CD4-positive, alpha-beta T cell (primary cell): ENCODE measurements at regions not wholly inside any gene's neighbourhood (a gene's known extent, or its start where the extent isn't known, plus 50 kb on each side); places are given as distances from the start of the nearest gene placed in this dataset.

ENCODE experiments used
- ATAC-seq: fragments of 200-7000 bp; cut with Tn5 transposase; one replicate; pipeline ENCODE4 v1.10.0; 2022; ENCODE audit warnings: mild to moderate bottlenecking; ENCODE audit not compliant: poor library complexity
- CTCF ChIA-PET: fragments of 350-600 bp; sonication (Branson Sonifier 250); formaldehyde crosslinking; loops from one replicate; lab custom pipeline; 2021; ENCODE audit warnings: antibody characterized with exemption, inconsistent platforms; lab: Charles Lee
- POLR2A ChIA-PET: fragments of 350-600 bp; sonication (Branson Sonifier 250); formaldehyde crosslinking; loops from one replicate; lab custom pipeline; 2021; ENCODE audit warnings: antibody characterized with exemption, inconsistent platforms; lab: Charles Lee
- DNase-seq, 14 experiments: peaks; one replicate each; pipeline ENCODE4 v3.0.0-alpha.2; 2013 to 2020; ENCODE audit warnings: mixed read lengths in 2 of 14
- H3K27ac ChIP-seq, 2 donors: one replicate each; pipeline versions ENCODE4 v1.5.1 to v1.7.0; 2013; ENCODE audit warnings: low read length in 2 of 2, low read depth in 1 of 2, mild to moderate bottlenecking in 1 of 2
- H3K27me3 ChIP-seq, 2 experiments: 1 replicate in 1 of 2; 2 replicates in 1 of 2; pipeline versions ENCODE4 v1.6.1 to v1.7.0; 2013; ENCODE audit warnings: low read length in 2 of 2, control low read depth in 1 of 2, mild to moderate bottlenecking in 1 of 2, moderate library complexity in 1 of 2; ENCODE audit not compliant: insufficient read depth in 2 of 2, control insufficient read depth in 1 of 2
- H3K36me3 ChIP-seq: one replicate; pipeline ENCODE4 v1.6.1; 2013; ENCODE audit warnings: low read length, control low read depth; ENCODE audit not compliant: insufficient read depth
- H3K4me1 ChIP-seq: one replicate; pipeline ENCODE4 v1.6.1; 2013; ENCODE audit warnings: low read length, control low read depth; ENCODE audit not compliant: insufficient read depth
- H3K4me3 ChIP-seq: one replicate; pipeline ENCODE4 v1.5.1; 2013; ENCODE audit warnings: mild to moderate bottlenecking, low read length, moderate library complexity
- H3K9me3 ChIP-seq, 2 experiments: 1 replicate in 1 of 2; 2 replicates in 1 of 2; pipeline versions ENCODE4 v1.6.1 to v1.7.0; 2013; ENCODE audit warnings: low read length in 2 of 2, mild to moderate bottlenecking in 2 of 2, control low read depth in 1 of 2, moderate library complexity in 1 of 2; ENCODE audit not compliant: control insufficient read depth in 1 of 2, insufficient read depth in 1 of 2
- H3K27ac Mint-ChIP-seq: one replicate; pipeline ENCODE4 v1.8.0; 2020; ENCODE audit warnings: mixed read lengths
- H3K27me3 Mint-ChIP-seq: one replicate; pipeline ENCODE4 v1.8.0; 2021; ENCODE audit warnings: mixed read lengths
- H3K36me3 Mint-ChIP-seq: one replicate; pipeline ENCODE4 v1.8.0; 2021; ENCODE audit warnings: low read depth, mixed read lengths
- H3K4me1 Mint-ChIP-seq: one replicate; pipeline ENCODE4 v1.8.0; 2021; ENCODE audit warnings: low read depth, mixed read lengths
- H3K4me3 Mint-ChIP-seq: one replicate; pipeline ENCODE4 v1.8.0; 2020; ENCODE audit warnings: mild to moderate bottlenecking, mixed read lengths
- H3K9me3 Mint-ChIP-seq: one replicate; pipeline ENCODE4 v1.8.0; 2020; ENCODE audit warnings: mixed read lengths
- CTCF ChIP-seq: fragments of 200-600 bp; IDR thresholded peaks from one replicate; pipeline ENCODE4 v1.8.0; 2022; ENCODE audit warnings: antibody characterized with exemption, mild to moderate bottlenecking
- intact Hi-C, 2 experiments: fragments of 100-400 bp; cut with DNase I in 1 of 2; cut with micrococcal nuclease in 1 of 2; formaldehyde crosslinking; loops; one replicate each; pipeline versions ENCODE4 v1.15.1 to v1.9.0; 2023 to 2025; cut with DNase I, micrococcal nuclease

GRCh38 chr4:137293281-137293680, 239.0 kb downstream of the PCDH18 start:
- no peak overlapping the region for H3K4me3 Mint-ChIP-seq
- POLR2A ChIA-PET, result no interaction called here
- CTCF ChIA-PET, result no interaction called here
- Histone ChIP-seq H3K4me1 (no peaks in the 10 kb centered on the region), H3K4me3 (no peak overlapping the region), H3K27ac (no peak overlapping the region), H3K9me3 (no peaks in the 10 kb centered on the region), H3K36me3 (no peaks in the 10 kb centered on the region), H3K27me3 (no peaks in the 10 kb centered on the region)
- no peaks in the 10 kb centered on the region for H3K27me3 Mint-ChIP-seq
- no peaks in the 10 kb centered on the region for H3K36me3 Mint-ChIP-seq
- no peak for TF ChIP-seq CTCF
- no peaks in the 10 kb centered on the region for H3K4me1 Mint-ChIP-seq
- intact Hi-C loops, result no loop called here
- no peak overlapping the region for H3K27ac Mint-ChIP-seq
- ATAC-seq (no peak), DNase-seq (no peak)
- H3K9me3 Mint-ChIP-seq, result peaks cover 5% of the 10 kb centered on the region

GRCh38 chr4:137283737-137284136, 248.6 kb downstream of the PCDH18 start:
- intact Hi-C loops, result no loop called here
- H3K27me3 Mint-ChIP-seq, result no peaks in the 10 kb centered on the region
- H3K4me3 ChIP-seq, result no peak overlapping the region
- no peaks in the 10 kb centered on the region for H3K36me3 Mint-ChIP-seq
- H3K36me3 ChIP-seq, result no peaks in the 10 kb centered on the region
- CTCF ChIA-PET, result no interaction called here
- no peaks in the 10 kb centered on the region for H3K4me1 ChIP-seq
- H3K4me3 Mint-ChIP-seq, result no peak overlapping the region
- DNase-seq (no peak), ATAC-seq (no peak)
- POLR2A ChIA-PET, result no interaction called here
- TF ChIP-seq CTCF, result no peak
- no peaks in the 10 kb centered on the region for H3K27me3 ChIP-seq
- peaks cover 0 to 5% of the 10 kb centered on the region in 2 experiments for H3K9me3 ChIP-seq
- no peaks in the 10 kb centered on the region for H3K4me1 Mint-ChIP-seq
- no peak overlapping the region for H3K27ac ChIP-seq
- H3K9me3 Mint-ChIP-seq, result peaks cover 10% of the 10 kb centered on the region
- no peak overlapping the region for H3K27ac Mint-ChIP-seq

DNA sequence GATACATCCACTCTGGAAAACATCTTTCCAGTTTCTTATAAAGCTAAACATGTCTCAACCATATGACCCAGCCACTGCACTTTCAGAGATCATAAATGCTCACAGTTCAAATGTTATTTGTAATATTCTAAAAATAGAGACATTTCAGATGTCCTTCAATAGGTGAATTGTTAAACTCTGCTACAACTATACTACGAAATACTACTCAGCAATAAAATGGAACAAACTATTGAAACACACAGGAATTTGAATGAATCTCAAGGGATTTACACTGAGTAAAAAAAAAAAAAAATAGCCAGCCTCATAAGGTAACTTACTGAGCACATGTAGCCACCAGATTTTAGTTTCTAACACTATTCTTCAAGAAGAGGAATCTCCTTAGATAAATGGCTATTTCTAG, 253.9 kb downstream of the PCDH18 start:
- Histone ChIP-seq H3K27ac (no peak overlapping the region), H3K4me1 (no peaks in the 10 kb centered on the region), H3K27me3 (no peaks in the 10 kb centered on the region), H3K9me3 (no peaks in the 10 kb centered on the region), H3K4me3 (no peak overlapping the region), H3K36me3 (no peaks in the 10 kb centered on the region)
- intact Hi-C loops, result no loop called here
- Mint-ChIP-seq H3K27ac (no peak overlapping the region), H3K4me1 (no peaks in the 10 kb centered on the region), H3K36me3 (no peaks in the 10 kb centered on the region), H3K9me3 (peaks cover 8% of the 10 kb centered on the region), H3K4me3 (no peak overlapping the region), H3K27me3 (no peaks in the 10 kb centered on the region)
- POLR2A ChIA-PET, result no interaction called here
- CTCF ChIA-PET, result no interaction called here
- TF ChIP-seq CTCF, result no peak
- DNase-seq (no peak), ATAC-seq (no peak)
